Activated CD8-positive, alpha-beta memory T cell treated with anti-CD3 and anti-CD28 coated beads, Interleukin-2, amount 10 ng/mL, durations not matched to agents 7 days and 5 days (primary cell): ENCODE measurements at regions not wholly inside any gene's neighbourhood (a gene's known extent, or its start where the extent isn't known, plus 50 kb on each side); places are given as distances from the start of the nearest gene placed in this dataset.

Source experiments
- ATAC-seq: fragments of 150-1000 bp; cut with Tn5 transposase; one replicate; pipeline ENCODE4 v1.10.0; 2021; ENCODE audit warnings: moderate library complexity
- CTCF ChIA-PET: fragments of 350-600 bp; sonication (Branson Sonifier 250); formaldehyde crosslinking; loops from one replicate; lab custom pipeline; 2021; ENCODE audit warnings: antibody characterized with exemption; lab: Charles Lee
- DNase-seq: peaks from one replicate; pipeline ENCODE4 v3.0.0-alpha.2; 2020
- H3K27ac Mint-ChIP-seq: one replicate; pipeline ENCODE4 v1.8.0; 2021; ENCODE audit warnings: mild to moderate bottlenecking, mixed read lengths
- H3K27me3 Mint-ChIP-seq: one replicate; pipeline ENCODE4 v1.8.0; 2021; ENCODE audit warnings: mixed read lengths
- H3K36me3 Mint-ChIP-seq: one replicate; pipeline ENCODE4 v1.8.0; 2021; ENCODE audit warnings: mild to moderate bottlenecking, mixed read lengths
- H3K4me1 Mint-ChIP-seq: one replicate; pipeline ENCODE4 v1.8.0; 2021; ENCODE audit warnings: mixed read lengths
- H3K4me3 Mint-ChIP-seq: one replicate; pipeline ENCODE4 v1.8.0; 2021; ENCODE audit warnings: mild to moderate bottlenecking, moderate library complexity, mixed read lengths
- H3K9me3 Mint-ChIP-seq: one replicate; pipeline ENCODE4 v1.8.0; 2022; ENCODE audit warnings: low read depth, mixed read lengths

DNA sequence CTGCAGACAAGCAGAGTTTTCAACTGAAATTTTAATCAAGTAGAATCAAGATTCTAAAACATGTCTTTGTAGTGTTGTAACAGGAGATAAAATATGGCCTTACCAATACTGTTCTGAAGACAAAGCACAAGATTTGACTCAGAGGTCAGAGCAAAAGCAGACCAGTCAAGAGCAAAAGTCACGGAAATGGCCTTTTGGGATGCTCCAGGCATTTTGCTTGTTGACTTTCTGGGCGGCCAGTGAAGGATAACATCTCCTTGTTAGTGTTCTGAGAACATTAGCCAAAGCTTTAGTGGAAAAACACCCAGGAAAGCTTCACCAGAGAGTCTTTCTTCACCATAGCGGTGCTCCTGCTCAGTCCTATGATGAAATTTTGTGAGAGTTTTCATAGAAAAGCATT lies 590.6 kb downstream of the ARL4A start:
- Mint-ChIP-seq H3K9me3 (no peaks in the 10 kb centered on the region), H3K27ac (no peak overlapping the region), H3K4me3 (no peak overlapping the region), H3K36me3 (no peaks in the 10 kb centered on the region), H3K4me1 (no peaks in the 10 kb centered on the region), H3K27me3 (no peaks in the 10 kb centered on the region)
- CTCF ChIA-PET: interaction anchor here (1.0 kb wide), 1 partner anchor 1414 kb away, joined by 4 read pairs; no protein-coding TSS in a partner anchor
- DNase-seq (no peak), ATAC-seq (no peak)

DNA sequence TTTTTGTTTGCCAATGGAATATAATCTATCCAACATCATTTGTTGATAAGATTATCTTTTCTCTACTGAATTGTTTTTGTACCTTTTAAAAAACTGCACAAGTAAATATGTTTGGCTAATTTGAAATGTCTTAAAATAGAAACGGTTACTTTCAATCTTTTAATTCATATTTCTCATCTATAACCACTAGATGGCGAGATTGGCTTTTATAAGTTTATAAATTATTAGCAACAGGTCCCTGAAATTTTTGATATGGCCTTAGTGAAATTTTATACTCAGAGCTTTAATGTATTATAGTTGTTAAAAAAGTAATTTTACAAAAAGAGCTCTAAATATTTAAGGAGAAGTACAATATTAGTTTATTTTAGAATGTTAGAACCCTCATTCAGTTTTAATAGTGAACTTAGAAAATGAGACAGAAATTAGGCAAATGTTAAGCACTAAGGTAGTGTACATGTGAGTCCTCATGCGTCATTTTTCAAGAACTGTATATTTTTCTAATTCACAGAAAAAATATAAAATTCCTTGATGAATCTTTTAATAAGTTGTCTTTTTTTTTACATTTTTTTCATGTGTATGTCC lies 592.5 kb downstream of the ARL4A start:
- Mint-ChIP-seq H3K27ac (no peak overlapping the region), H3K36me3 (no peaks in the 10 kb centered on the region), H3K27me3 (no peaks in the 10 kb centered on the region), H3K4me1 (no peaks in the 10 kb centered on the region), H3K4me3 (no peak overlapping the region), H3K9me3 (no peaks in the 10 kb centered on the region)
- ATAC-seq: no peak
- CTCF ChIA-PET: interaction anchor here (1.0 kb wide), 1 partner anchor 131 kb away, joined by 3 read pairs; no protein-coding TSS in a partner anchor
- DNase-seq: no peak

DNA sequence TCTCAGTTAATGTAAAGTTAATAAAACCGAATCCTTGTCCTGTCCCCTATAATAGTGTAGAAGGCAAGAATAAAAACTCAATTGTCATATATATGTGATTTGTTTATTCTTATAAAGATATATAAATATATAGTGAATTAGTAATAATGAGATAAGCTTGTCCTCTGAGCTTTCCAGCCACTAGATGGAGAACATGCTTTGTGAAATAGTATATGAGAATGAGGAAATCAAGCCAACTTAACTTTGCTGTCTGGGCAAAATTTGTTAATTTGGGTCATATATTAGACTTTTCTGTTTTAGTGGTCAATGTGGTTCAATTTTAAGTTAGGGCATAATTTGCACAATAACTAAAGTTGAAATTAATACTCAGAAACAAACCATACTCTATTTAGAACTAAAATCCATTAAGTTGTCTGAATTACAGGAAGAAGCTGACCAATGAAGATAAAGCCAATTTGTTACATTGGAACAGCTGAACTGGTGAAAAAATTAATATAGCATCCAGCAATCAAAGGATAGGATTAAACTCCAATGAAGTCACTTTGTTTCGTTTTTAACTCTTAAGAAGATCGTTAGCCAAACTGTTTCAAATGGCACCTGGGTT lies 595.0 kb downstream of the ARL4A start:
- no peak overlapping the region for H3K4me3 Mint-ChIP-seq
- no peak for ATAC-seq
- no peak overlapping the region for H3K27ac Mint-ChIP-seq
- H3K4me1 Mint-ChIP-seq: no peaks in the 10 kb centered on the region
- no peaks in the 10 kb centered on the region for H3K9me3 Mint-ChIP-seq
- DNase-seq: no peak
- CTCF ChIA-PET: interaction anchor here (1.9 kb wide), 1 partner anchor 1409 kb away, joined by 14 read pairs; no protein-coding TSS in a partner anchor
- no peaks in the 10 kb centered on the region for H3K36me3 Mint-ChIP-seq
- H3K27me3 Mint-ChIP-seq: peaks cover 11% of the 10 kb centered on the region

DNA sequence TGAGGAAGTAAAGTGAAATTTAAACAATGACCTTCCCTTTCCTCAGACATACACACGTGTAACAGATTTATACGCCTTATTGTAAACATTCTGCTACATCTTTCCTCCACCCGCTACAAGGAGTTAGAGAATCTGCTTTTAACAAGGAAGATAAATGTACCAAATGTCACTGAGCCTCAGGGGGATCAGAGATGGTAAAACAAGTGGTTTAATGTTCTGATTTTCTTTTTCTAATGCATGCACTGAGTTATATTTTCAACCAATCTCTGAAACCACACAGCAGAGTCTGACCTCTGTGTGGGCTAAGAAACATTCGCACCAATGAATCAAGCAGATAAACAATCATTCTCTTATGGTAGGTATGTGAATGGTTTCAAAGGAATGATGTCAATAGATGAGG lies 599.5 kb downstream of the ARL4A start:
- Mint-ChIP-seq H3K27me3 (peaks cover 13% of the 10 kb centered on the region), H3K27ac (no peak overlapping the region), H3K4me1 (no peaks in the 10 kb centered on the region), H3K9me3 (no peaks in the 10 kb centered on the region), H3K4me3 (no peak overlapping the region), H3K36me3 (no peaks in the 10 kb centered on the region)
- ATAC-seq (no peak), DNase-seq (no peak)
- CTCF ChIA-PET: no interaction called here

DNA sequence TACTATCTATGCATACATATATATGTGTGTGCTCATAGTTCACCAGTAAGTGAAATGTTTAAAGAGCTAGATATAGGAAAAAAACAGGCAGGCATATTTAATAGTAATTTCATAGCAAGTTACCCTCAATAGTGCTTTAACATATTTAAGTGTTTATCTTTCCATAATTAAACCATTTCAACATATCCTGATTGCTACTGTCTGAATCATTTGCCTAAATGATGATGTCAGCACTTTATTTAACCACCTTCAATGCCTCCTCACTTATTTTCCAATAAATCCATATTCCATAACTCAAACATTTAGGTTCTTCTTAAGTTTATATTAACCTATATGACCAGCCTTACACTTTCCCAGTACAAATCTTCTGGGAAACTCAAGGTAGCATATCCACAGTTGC lies 601.1 kb downstream of the ARL4A start:
- Mint-ChIP-seq H3K27me3 (peaks cover 13% of the 10 kb centered on the region), H3K4me3 (no peak overlapping the region), H3K4me1 (no peaks in the 10 kb centered on the region), H3K27ac (no peak overlapping the region), H3K36me3 (no peaks in the 10 kb centered on the region), H3K9me3 (no peaks in the 10 kb centered on the region)
- DNase-seq (no peak), ATAC-seq (no peak)
- CTCF ChIA-PET: no interaction called here

DNA sequence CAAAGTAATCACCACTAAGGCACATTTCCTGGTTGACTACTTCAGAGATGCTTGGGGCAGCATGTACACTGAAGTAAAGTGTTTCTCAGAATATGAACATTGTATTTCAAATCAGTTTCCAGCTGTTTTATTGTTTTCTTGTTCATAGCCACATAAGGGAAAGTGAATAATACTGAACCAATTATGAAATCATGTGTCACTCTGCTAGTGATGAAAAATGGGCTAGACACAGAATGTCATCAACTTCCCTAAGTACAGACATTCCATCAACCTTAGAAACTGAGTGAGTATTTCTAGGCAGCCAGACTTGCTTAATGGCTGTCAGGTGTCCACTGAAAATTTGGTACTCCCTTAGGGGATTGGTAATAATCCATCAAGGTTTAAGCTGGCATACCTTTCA lies 603.5 kb downstream of the ARL4A start:
- Mint-ChIP-seq H3K4me3 (no peak overlapping the region), H3K4me1 (no peaks in the 10 kb centered on the region), H3K27ac (no peak overlapping the region), H3K27me3 (peaks cover 10% of the 10 kb centered on the region), H3K36me3 (no peaks in the 10 kb centered on the region), H3K9me3 (no peaks in the 10 kb centered on the region)
- ATAC-seq (no peak), DNase-seq (no peak)
- CTCF ChIA-PET: no interaction called here

DNA sequence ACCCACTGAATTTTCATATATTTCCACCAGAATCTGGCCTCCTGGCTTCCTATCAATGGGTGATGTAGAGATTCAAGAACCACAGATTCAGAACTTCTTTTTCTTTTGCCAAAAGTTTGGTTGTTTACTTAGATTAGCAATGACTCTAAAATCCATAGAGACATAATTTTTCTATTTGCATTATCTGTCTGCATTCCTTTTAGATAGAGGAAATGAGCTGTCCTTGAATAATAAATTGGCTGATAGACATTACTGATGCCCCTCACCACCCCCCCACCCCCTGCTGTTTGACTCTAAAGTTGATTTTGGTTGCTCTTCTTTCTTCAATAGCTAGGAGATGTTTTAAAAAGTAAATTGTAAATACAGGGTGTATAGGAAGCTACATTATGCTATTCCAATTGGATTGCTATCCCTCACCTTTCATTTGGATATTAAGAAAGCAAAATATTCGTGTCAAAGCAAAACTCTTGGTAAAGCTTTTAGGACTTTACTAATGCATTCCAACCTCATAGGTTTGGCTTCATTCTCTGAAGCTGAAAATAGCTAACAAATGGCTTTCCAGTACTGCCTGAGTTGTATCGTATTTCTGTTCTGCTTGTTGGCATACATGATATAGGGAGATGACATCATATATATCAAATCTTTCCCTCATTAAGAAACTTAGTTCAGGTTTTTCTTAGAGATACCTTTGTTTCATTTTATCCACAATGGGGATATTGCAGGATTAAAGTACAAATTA lies 606.0 kb downstream of the ARL4A start:
- no peaks in the 10 kb centered on the region for H3K27me3 Mint-ChIP-seq
- no peak for ATAC-seq
- H3K4me3 Mint-ChIP-seq: no peak overlapping the region
- DNase-seq: no peak
- no peaks in the 10 kb centered on the region for H3K9me3 Mint-ChIP-seq
- CTCF ChIA-PET: no interaction called here
- no peaks in the 10 kb centered on the region for H3K36me3 Mint-ChIP-seq
- H3K4me1 Mint-ChIP-seq: no peaks in the 10 kb centered on the region
- H3K27ac Mint-ChIP-seq: no peak overlapping the region

DNA sequence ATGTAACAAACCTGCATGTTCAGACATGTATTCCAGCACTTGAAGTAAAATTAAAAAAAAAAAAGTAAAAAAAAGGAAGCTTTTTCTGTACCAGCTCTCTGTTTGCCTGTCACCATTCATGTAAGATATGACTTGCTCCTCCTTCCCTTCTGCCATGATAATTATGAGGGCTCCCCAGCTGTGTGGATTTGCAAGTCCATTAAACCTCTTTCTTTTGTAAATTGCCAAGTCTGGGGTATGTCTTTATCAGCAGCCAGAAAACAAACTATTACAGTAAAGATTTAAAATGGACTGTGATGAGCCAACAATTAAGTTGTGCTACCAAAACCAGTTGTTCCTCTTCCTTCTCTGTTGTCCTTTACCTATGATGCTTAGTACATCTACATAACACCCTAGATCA lies 619.6 kb downstream of the ARL4A start:
- Mint-ChIP-seq H3K36me3 (no peaks in the 10 kb centered on the region), H3K27me3 (no peaks in the 10 kb centered on the region), H3K4me1 (no peaks in the 10 kb centered on the region), H3K9me3 (peaks cover under 1% of the 10 kb centered on the region), H3K4me3 (no peak overlapping the region), H3K27ac (no peak overlapping the region)
- CTCF ChIA-PET: no interaction called here
- DNase-seq (no peak), ATAC-seq (no peak)

DNA sequence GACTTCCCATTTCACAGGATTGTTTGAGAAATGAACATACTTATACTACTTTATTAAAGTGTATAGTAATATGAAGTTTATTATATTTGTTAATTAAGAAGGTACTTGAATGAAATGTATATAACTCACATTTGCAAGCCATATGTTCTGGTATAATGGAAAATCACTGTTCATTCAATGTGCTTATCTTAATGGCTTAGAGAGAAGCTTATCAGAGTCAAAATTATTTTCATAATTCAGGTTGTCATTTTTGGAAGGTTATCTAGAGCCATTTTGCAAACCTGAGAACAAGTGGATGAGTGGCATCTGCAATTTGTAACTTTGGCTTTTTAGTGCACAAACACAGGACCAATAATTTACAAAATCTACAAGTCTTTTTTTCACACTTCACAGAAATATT lies 621.0 kb downstream of the ARL4A start:
- no peaks in the 10 kb centered on the region for H3K36me3 Mint-ChIP-seq
- no peaks in the 10 kb centered on the region for H3K4me1 Mint-ChIP-seq
- DNase-seq (no peak), ATAC-seq (no peak)
- H3K9me3 Mint-ChIP-seq: peaks cover 5% of the 10 kb centered on the region
- no peaks in the 10 kb centered on the region for H3K27me3 Mint-ChIP-seq
- CTCF ChIA-PET: no interaction called here
- H3K4me3 Mint-ChIP-seq: no peak overlapping the region
- H3K27ac Mint-ChIP-seq: no peak overlapping the region

DNA sequence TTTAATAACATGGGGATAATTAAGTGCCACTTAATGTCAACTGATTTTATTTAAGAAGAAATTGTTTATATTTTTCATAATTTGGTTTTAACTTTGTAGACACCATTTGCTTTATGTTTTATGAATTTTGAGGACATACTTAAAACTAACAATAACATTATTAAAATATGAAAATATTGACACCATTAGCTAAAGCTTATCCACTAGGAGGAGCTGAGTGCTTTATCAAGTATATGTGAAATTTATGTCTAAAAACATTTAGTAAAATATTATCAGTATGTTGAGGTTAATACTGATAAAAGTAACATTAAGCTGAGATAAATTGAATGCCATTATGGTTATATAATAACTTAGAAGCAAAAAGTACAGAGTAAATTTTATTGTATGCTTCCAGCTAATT lies 622.1 kb downstream of the ARL4A start:
- CTCF ChIA-PET: no interaction called here
- Mint-ChIP-seq H3K9me3 (peaks cover 5% of the 10 kb centered on the region), H3K27ac (no peak overlapping the region), H3K4me1 (no peaks in the 10 kb centered on the region), H3K36me3 (no peaks in the 10 kb centered on the region), H3K27me3 (no peaks in the 10 kb centered on the region), H3K4me3 (no peak overlapping the region)
- ATAC-seq (no peak), DNase-seq (no peak)

DNA sequence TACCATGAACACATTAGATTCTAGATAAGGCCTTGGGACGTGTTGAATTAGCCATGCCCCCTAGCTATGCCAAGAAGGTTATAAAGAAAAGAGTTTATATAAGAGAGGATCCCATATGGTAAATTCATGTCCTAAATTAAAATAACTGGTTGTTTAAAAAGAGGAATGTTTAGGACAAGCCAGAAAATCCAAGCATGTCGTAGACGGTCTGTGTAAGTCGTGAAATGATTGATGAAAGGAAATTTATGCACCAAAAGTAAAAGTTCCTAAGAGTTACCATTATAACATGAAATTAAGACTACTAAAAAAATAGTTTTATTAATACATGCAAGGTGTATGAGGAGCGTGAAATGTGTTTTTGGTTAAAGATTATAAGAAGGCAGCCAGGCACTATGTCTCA lies 624.9 kb downstream of the ARL4A start:
- H3K27ac Mint-ChIP-seq: no peak overlapping the region
- DNase-seq (no peak), ATAC-seq (no peak)
- H3K4me1 Mint-ChIP-seq: no peaks in the 10 kb centered on the region
- no peaks in the 10 kb centered on the region for H3K36me3 Mint-ChIP-seq
- H3K4me3 Mint-ChIP-seq: no peak overlapping the region
- H3K27me3 Mint-ChIP-seq: no peaks in the 10 kb centered on the region
- CTCF ChIA-PET: no interaction called here
- H3K9me3 Mint-ChIP-seq: peaks cover 5% of the 10 kb centered on the region

DNA sequence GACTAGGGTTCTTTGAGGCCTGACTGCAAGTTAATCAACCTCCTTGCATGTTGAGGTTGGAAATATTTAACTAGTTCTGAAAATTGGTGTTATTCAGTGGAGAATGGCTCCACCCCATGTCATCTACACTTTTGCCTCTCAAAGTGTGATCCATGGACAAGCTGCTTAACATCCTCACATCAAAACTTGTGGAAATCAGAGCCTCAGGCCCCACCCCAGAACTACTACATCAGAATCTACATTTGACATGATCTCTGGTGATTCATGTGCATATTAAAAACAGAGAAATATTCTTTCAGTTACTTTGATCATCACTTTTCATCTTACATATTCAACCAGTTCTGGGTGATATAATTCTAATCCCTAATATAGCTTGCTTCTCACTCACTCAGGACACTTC lies 632.9 kb downstream of the ARL4A start:
- CTCF ChIA-PET: no interaction called here
- no peaks in the 10 kb centered on the region for H3K9me3 Mint-ChIP-seq
- H3K36me3 Mint-ChIP-seq: no peaks in the 10 kb centered on the region
- no peak overlapping the region for H3K27ac Mint-ChIP-seq
- no peaks in the 10 kb centered on the region for H3K4me1 Mint-ChIP-seq
- no peak for ATAC-seq
- no peak overlapping the region for H3K4me3 Mint-ChIP-seq
- no peaks in the 10 kb centered on the region for H3K27me3 Mint-ChIP-seq
- no peak for DNase-seq

DNA sequence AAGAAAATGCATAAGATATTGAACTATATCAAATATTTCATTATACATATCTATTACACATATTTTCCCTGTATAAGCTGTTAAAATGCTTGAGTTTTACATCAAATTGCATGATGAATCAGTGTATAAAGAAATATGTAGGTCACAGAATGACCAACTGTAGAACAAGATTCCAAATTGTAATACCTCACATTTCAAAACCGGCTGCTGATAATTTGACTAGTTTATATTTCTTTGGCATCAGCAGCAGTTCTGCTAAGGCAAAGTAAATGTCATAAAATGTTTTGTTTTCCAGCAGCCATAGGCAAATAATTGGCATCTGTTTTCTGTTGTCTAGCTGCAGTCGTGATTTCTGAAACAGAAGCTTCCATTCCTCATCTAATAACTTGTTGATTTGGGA lies 633.9 kb downstream of the ARL4A start:
- H3K4me3 Mint-ChIP-seq: no peak overlapping the region
- DNase-seq (no peak), ATAC-seq (no peak)
- H3K27me3 Mint-ChIP-seq: no peaks in the 10 kb centered on the region
- no peaks in the 10 kb centered on the region for H3K4me1 Mint-ChIP-seq
- no peak overlapping the region for H3K27ac Mint-ChIP-seq
- H3K9me3 Mint-ChIP-seq: peaks cover under 1% of the 10 kb centered on the region
- H3K36me3 Mint-ChIP-seq: no peaks in the 10 kb centered on the region
- CTCF ChIA-PET: no interaction called here

DNA sequence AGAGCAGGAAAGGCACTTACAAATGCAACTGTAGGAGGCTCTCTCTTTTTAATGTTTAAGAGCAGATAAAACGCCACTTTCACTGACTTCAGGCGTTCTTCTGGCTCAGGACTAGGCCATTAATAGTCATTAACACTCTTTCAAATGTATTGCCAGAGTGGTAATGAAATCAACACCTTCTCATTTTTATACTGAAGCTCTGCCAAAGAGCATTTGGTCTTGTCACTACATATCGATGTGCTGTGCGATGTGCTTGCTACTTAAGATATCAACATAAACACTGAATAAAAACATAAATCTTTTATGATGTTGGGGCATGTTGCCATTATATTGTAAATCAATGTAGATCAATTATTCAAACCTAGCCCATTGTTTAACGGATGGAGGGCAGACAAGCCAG lies 634.7 kb downstream of the ARL4A start:
- no peak for ATAC-seq
- Mint-ChIP-seq H3K27ac (no peak overlapping the region), H3K4me1 (no peaks in the 10 kb centered on the region), H3K4me3 (no peak overlapping the region), H3K36me3 (no peaks in the 10 kb centered on the region), H3K9me3 (peaks cover 3% of the 10 kb centered on the region), H3K27me3 (no peaks in the 10 kb centered on the region)
- CTCF ChIA-PET: no interaction called here
- DNase-seq: no peak
